Right lobe of liver (tissue), 6 donors: ENCODE measurements at regions not wholly inside any gene's neighbourhood (a gene's known extent, or its start where the extent isn't known, plus 50 kb on each side); places are given as distances from the start of the nearest gene placed in this dataset.

Experiments used
- ATAC-seq, 4 donors: fragments of 200-7000 bp; cut with Tn5 transposase; one replicate each; pipeline ENCODE4 v1.9.1; 2020; ENCODE audit warnings: mild to moderate bottlenecking in 4 of 4, moderate library complexity in 4 of 4
- DNase-seq, 3 donors: peaks; one replicate each; pipeline ENCODE4 v3.0.0-alpha.2; 2020
- H3K27ac ChIP-seq, 3 donors: fragments of 200-600 bp; one replicate each; pipeline ENCODE4 v1.8.0; 2022
- H3K27me3 ChIP-seq, 2 donors: fragments of 200-600 bp; one replicate each; pipeline ENCODE4 v1.8.0; 2022
- H3K36me3 ChIP-seq, 4 donors: fragments of 200-600 bp; sonication (generic) in 1 of 4; one replicate each; pipeline versions ENCODE4 v1.5.1 to v1.8.0; 2017 to 2022; ENCODE audit warnings: control low read depth in 1 of 4
- H3K4me1 ChIP-seq, 4 donors: fragments of 200-600 bp; sonication (generic) in 1 of 4; one replicate each; pipeline versions ENCODE4 v1.5.1 to v1.8.0; 2017 to 2022; ENCODE audit warnings: control low read depth in 1 of 4
- H3K4me3 ChIP-seq, 3 donors: fragments of 200-600 bp; one replicate each; pipeline ENCODE4 v1.8.0; 2022
- H3K9me3 ChIP-seq, 4 donors: fragments of 200-600 bp; sonication (generic) in 1 of 4; one replicate each; pipeline versions ENCODE4 v1.5.1 to v1.8.0; 2017 to 2022; ENCODE audit warnings: control low read depth in 1 of 4
- POLR2A ChIP-seq: fragments of 450-650 bp; IDR thresholded peaks from one replicate; pipeline ENCODE4 v1.6.1; 2017; ENCODE audit warnings: antibody characterized with exemption, mild to moderate bottlenecking
- WGBS: methylation state at CpG from one replicate; pipeline ENCODE4 v1.1.6; 2018; ENCODE audit warnings: low coverage, low lambda C conversion rate; ENCODE audit not compliant: insufficient coverage; ENCODE audit errors: missing lambda C conversion rate; 5-methylcytosine and 5-hydroxymethylcytosine counted together
- intact Hi-C, 2 donors: fragments of 100-400 bp; cut with DNase I; formaldehyde crosslinking; loops; one replicate each; pipeline versions ENCODE4 v1.11.2 to v1.14.1; 2022
- TF ChIP-seq, protein P1 (sequence below), 4 donors: fragments of 200-600 bp in 3 of 4; fragments of 450-650 bp in 1 of 4; IDR thresholded peaks; one replicate each; pipeline versions ENCODE4 v1.5.1 to v1.8.0; 2016 to 2022; ENCODE audit warnings: antibody characterized with exemption in 4 of 4, mild to moderate bottlenecking in 2 of 4
- donor health status: DM: no; HTN: yes; CAD: no.
- donor health status: DM: no; HTN: no; CAD: no.
- donor health status: DM: no; HTN: no; CAD: no.
- donor health status: DM: no; HTN: yes; CAD: no.
- donor health status: DM: no; HTN: yes; CAD: no.

GRCh38 chr6:170111816-170112582, 178.9 kb downstream of the DLL1 start:
- Histone ChIP-seq H3K27me3 (no peaks in the 10 kb centered on the region), H3K36me3 (no peaks in the 10 kb centered on the region), H3K27ac (no peak overlapping the region), H3K9me3 (no peaks in the 10 kb centered on the region), H3K4me1 (no peaks in the 10 kb centered on the region), H3K4me3 (no peak overlapping the region)
- ATAC-seq, result peak in 1 of 4 donors; percentile 12
- TF ChIP-seq, protein P1, sequence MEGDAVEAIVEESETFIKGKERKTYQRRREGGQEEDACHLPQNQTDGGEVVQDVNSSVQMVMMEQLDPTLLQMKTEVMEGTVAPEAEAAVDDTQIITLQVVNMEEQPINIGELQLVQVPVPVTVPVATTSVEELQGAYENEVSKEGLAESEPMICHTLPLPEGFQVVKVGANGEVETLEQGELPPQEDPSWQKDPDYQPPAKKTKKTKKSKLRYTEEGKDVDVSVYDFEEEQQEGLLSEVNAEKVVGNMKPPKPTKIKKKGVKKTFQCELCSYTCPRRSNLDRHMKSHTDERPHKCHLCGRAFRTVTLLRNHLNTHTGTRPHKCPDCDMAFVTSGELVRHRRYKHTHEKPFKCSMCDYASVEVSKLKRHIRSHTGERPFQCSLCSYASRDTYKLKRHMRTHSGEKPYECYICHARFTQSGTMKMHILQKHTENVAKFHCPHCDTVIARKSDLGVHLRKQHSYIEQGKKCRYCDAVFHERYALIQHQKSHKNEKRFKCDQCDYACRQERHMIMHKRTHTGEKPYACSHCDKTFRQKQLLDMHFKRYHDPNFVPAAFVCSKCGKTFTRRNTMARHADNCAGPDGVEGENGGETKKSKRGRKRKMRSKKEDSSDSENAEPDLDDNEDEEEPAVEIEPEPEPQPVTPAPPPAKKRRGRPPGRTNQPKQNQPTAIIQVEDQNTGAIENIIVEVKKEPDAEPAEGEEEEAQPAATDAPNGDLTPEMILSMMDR (IDR thresholded peaks at IDR 0.05), result no peak
- TF ChIP-seq POLR2A, result no peak
- 60% methylated on average over 12 of the region's 19 CpGs for WGBS
- intact Hi-C loops, result no loop called here
- peak in 2 of 3 donors; percentile 31 to 39 for DNase-seq

- TF ChIP-seq POLR2A, result no peak
- TF ChIP-seq, protein P1 (IDR thresholded peaks at IDR 0.05), result no peak
- H3K27me3 ChIP-seq, result no peaks in the 10 kb centered on the region
- no peak for ATAC-seq
- WGBS, result 81% methylated on average over 3 of the region's 8 CpGs
- DNase-seq, result peak in 1 of 3 donors; percentile 16
- no peaks in the 10 kb centered on the region for H3K9me3 ChIP-seq
- no peak overlapping the region for H3K27ac ChIP-seq
- H3K4me1 ChIP-seq, result no peaks in the 10 kb centered on the region
- intact Hi-C loops, result no loop called here
- no peaks in the 10 kb centered on the region for H3K36me3 ChIP-seq
- H3K4me3 ChIP-seq, result no peak overlapping the region
Measured at GRCh38 chr6:170111141-170111664, 179.7 kb downstream of the DLL1 start.

DNA sequence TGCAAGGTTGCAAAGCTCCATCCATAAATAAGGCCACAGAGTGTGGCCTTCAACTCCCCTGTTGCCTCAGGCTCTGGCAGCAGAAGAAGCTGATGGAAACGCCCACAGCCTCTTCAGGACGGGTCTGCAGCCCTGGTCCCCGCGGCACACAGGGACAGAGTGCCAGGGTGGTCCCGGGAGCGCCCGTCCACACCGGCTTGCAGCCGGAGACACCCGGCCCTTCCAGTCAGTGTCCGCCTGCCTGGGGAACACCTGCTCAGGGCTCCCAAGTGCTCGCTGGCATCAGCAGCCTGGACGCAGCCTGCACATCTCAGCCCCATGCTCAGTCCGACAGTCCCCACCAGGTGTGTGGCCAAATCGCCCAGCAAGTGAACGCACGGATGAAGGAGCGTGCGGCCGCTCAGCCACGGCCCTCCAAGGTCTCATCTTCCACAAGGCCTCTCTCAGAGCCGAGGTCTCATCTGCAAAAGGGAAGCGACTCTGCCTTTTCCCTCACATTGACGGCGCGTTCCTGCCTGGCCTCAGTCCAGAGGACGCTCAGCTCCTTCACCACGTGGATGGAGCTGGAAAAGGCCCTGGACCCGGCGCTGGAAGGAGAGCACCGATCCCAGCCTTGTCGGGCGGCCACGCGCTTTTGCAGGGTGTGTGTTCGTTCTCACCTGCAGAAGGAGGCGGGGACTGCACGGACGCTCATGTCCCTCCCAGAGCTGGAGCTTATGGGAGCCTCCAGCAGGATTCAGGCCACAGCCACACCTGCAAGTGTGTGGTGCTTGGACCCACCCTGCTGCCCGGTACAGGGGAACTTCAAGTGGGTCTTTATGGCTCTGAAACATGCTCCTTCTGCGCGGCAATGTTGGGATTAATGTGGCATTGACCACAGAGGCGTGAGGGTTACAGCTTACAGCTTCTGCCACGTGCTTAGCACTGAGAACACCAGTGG, 180.4 kb downstream of the DLL1 start:
- no peaks in the 10 kb centered on the region for H3K9me3 ChIP-seq
- no peak for TF ChIP-seq POLR2A
- TF ChIP-seq, protein P1 (IDR thresholded peaks at IDR 0.05), result no peak
- DNase-seq (peak in 2 of 3 donors; percentile 36 to 42), ATAC-seq (peak in 1 of 4 donors; percentile 23)
- intact Hi-C loops, result no loop called here
- no CpG with 5 or more reads among the region's 44 CpGs for WGBS
- H3K27me3 ChIP-seq, result no peaks in the 10 kb centered on the region
- no peaks in the 10 kb centered on the region for H3K4me1 ChIP-seq
- H3K36me3 ChIP-seq, result no peaks in the 10 kb centered on the region
- no peak overlapping the region for H3K4me3 ChIP-seq
- no peak overlapping the region for H3K27ac ChIP-seq

GRCh38 chr6:170108890-170109587, 181.8 kb downstream of the DLL1 start:
- intact Hi-C loops, result no loop called here
- Histone ChIP-seq H3K27ac (no peak overlapping the region), H3K36me3 (no peaks in the 10 kb centered on the region), H3K9me3 (no peaks in the 10 kb centered on the region), H3K27me3 (no peaks in the 10 kb centered on the region), H3K4me3 (no peak overlapping the region), H3K4me1 (no peaks in the 10 kb centered on the region)
- ATAC-seq (no peak), DNase-seq (peak in 2 of 3 donors; percentile 23 to 26)
- 64% methylated on average over 7 of the region's 15 CpGs for WGBS
- no peak for TF ChIP-seq POLR2A
- TF ChIP-seq, protein P1 (IDR thresholded peaks at IDR 0.05), result no peak
